Thyroid gland (tissue), 4 donors: ENCODE measurements at regions not wholly inside any gene's neighbourhood (a gene's known extent, or its start where the extent isn't known, plus 50 kb on each side); places are given as distances from the start of the nearest gene placed in this dataset.

Source experiments
- DNase-seq, 2 donors: peaks; one replicate each; pipeline ENCODE4 v3.0.0-alpha.2; 2019
- H3K27ac ChIP-seq, 3 donors: fragments of 200-600 bp; sonication (generic); 1 replicate in 2 of 3; 2 replicates in 1 of 3; pipeline ENCODE4 v1.5.1; 2016 to 2019; ENCODE audit warnings: mild to moderate bottlenecking in 1 of 3, moderate library complexity in 1 of 3
- H3K27me3 ChIP-seq: fragments of 200-600 bp; sonication (generic); one replicate; pipeline ENCODE4 v1.5.1; 2019
- H3K36me3 ChIP-seq, 2 donors: fragments of 200-600 bp; sonication (generic); one replicate each; pipeline ENCODE4 v1.5.1; 2016 to 2019
- H3K4me1 ChIP-seq, 2 donors: fragments of 200-600 bp; sonication (generic); one replicate each; pipeline ENCODE4 v1.5.1; 2017 to 2019
- H3K4me3 ChIP-seq, 3 donors: fragments of 200-600 bp; sonication (generic); replicated peaks in 1 of 3; 1 replicate in 2 of 3; 2 replicates in 1 of 3; pipeline ENCODE4 v1.5.1; 2016; ENCODE audit warnings: mild to moderate bottlenecking in 1 of 3
- H3K9me3 ChIP-seq: fragments of 200-600 bp; sonication (generic); one replicate; pipeline ENCODE4 v1.5.1; 2017
- POLR2A ChIP-seq, 2 donors: fragments of 450-650 bp; IDR thresholded peaks; one replicate each; pipeline ENCODE4 v1.6.1; 2017; ENCODE audit warnings: antibody characterized with exemption in 2 of 2, mild to moderate bottlenecking in 2 of 2, moderate library complexity in 1 of 2
- WGBS, 2 donors: methylation state at CpG; one replicate each; pipeline ENCODE4 v1.1.5; 2017; 5-methylcytosine and 5-hydroxymethylcytosine counted together
- intact Hi-C: fragments of 100-400 bp; cut with DNase I; formaldehyde crosslinking; loops from one replicate; pipeline ENCODE4 v1.15.1; 2023
- TF ChIP-seq, protein P1 (sequence below), 6 experiments: fragments of 200-600 bp in 3 of 6; fragments of 450-650 bp in 3 of 6; sonication (generic) in 3 of 6; IDR thresholded peaks; one replicate each; pipeline ENCODE4 v1.5.1; 2016 to 2019; ENCODE audit warnings: antibody characterized with exemption in 6 of 6, mild to moderate bottlenecking in 2 of 6, inconsistent platforms in 1 of 6, moderate library complexity in 1 of 6

DNA sequence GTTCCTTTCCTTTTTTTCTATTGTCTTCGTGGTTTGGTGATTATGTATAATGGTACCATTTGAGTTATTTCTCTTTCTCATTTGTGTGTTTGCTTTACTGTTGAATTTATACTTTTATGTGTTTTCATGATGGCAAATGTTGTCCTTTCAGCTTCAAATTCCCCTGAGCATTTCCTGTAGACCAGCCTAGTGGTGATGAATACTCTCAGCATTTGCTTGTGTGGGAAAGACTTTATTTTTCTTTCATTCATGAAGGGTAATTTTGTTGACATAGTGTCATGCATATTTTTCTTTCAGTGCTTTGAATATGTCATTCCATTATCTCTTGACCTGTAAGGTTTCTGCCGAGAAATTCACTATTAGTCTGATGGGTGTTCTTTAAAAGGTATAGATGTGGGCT, 166.6 kb upstream of the GORAB start:
- no peak for DNase-seq
- Histone ChIP-seq H3K27me3 (no peaks in the 10 kb centered on the region), H3K4me1 (no peaks in the 10 kb centered on the region), H3K27ac (no peak overlapping the region), H3K4me3 (no peak overlapping the region), H3K36me3 (no peaks in the 10 kb centered on the region), H3K9me3 (no peaks in the 10 kb centered on the region)
- 46 to 87% methylated on average over 2 of the region's 2 CpGs for WGBS, 2 donors
- TF ChIP-seq POLR2A (IDR thresholded peaks at IDR 0.05), result no peak
- TF ChIP-seq, protein P1, sequence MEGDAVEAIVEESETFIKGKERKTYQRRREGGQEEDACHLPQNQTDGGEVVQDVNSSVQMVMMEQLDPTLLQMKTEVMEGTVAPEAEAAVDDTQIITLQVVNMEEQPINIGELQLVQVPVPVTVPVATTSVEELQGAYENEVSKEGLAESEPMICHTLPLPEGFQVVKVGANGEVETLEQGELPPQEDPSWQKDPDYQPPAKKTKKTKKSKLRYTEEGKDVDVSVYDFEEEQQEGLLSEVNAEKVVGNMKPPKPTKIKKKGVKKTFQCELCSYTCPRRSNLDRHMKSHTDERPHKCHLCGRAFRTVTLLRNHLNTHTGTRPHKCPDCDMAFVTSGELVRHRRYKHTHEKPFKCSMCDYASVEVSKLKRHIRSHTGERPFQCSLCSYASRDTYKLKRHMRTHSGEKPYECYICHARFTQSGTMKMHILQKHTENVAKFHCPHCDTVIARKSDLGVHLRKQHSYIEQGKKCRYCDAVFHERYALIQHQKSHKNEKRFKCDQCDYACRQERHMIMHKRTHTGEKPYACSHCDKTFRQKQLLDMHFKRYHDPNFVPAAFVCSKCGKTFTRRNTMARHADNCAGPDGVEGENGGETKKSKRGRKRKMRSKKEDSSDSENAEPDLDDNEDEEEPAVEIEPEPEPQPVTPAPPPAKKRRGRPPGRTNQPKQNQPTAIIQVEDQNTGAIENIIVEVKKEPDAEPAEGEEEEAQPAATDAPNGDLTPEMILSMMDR (IDR thresholded peaks at IDR 0.05), result no peak
- intact Hi-C loops, result no loop called here

DNA sequence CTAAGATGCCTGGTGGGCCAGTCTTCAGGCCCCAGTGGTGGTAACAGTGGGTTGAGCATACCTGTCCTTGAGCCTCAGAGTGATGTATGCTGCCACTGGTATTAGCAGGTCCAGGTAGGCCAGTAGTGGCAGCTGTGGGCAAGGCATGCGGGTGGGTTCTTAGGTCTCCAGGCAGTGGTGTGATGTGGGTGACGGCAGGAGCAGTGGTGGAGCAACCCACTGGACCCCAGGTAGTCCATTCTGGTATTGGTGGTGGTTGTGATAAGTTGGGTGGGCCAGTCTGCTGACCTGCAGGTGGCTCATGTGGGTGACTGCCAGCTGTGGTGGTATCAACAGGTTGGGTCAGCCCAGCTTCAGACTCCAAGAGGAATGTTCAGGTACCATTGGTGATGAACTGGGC, 165.0 kb upstream of the GORAB start:
- Histone ChIP-seq H3K36me3 (no peaks in the 10 kb centered on the region), H3K27ac (no peak overlapping the region), H3K4me1 (no peaks in the 10 kb centered on the region), H3K27me3 (no peaks in the 10 kb centered on the region), H3K4me3 (no peak overlapping the region), H3K9me3 (no peaks in the 10 kb centered on the region)
- 90 to 94% methylated on average over 2 of the region's 2 CpGs for whole genome bisulfite sequencing, 2 donors
- no peak for DNase-seq
- intact Hi-C loops, result no loop called here
- no peak for TF ChIP-seq POLR2A (IDR thresholded peaks at IDR 0.05)
- TF ChIP-seq, protein P1 (IDR thresholded peaks at IDR 0.05), result no peak

GRCh38 chr1:170367615-170368014, 164.4 kb upstream of the GORAB start:
- Histone ChIP-seq H3K4me1 (no peaks in the 10 kb centered on the region), H3K9me3 (no peaks in the 10 kb centered on the region), H3K4me3 (no peak overlapping the region), H3K36me3 (no peaks in the 10 kb centered on the region), H3K27me3 (no peaks in the 10 kb centered on the region), H3K27ac (no peak overlapping the region)
- intact Hi-C loops, result no loop called here
- WGBS, 2 donors, result 69 to 94% methylated on average over 2 to 3 of the region's 3 CpGs
- TF ChIP-seq, protein P1 (IDR thresholded peaks at IDR 0.05), result no peak
- TF ChIP-seq POLR2A (IDR thresholded peaks at IDR 0.05), result no peak
- DNase-seq, result no peak

DNA sequence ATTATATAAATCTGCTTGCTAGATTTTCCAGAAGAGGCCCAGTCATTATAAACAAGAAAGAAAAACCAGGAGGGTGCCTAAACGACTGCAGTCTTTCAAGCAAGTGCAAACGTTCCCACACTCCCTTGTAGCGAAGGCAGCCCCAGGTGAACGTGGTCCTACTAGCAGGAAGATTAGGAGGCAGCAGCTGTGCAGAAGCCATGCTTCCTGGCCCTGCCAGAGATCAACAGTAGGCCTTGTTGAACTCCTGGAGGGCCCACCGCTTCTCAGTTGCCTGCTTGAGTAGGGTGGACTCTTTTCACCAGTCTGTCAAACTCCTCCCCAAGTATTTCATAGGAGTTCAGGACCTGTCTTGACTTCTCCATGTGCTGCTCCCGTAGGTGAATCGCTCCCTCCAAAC, 163.0 kb upstream of the GORAB start:
- no peaks in the 10 kb centered on the region for H3K27me3 ChIP-seq
- 68 to 75% methylated on average over 7 of the region's 7 CpGs for WGBS, 2 donors
- H3K4me1 ChIP-seq, result no peaks in the 10 kb centered on the region
- no peaks in the 10 kb centered on the region for H3K9me3 ChIP-seq
- H3K36me3 ChIP-seq, result no peaks in the 10 kb centered on the region
- no peak overlapping the region for H3K4me3 ChIP-seq
- TF ChIP-seq, protein P1 (IDR thresholded peaks at IDR 0.05), result no peak
- H3K27ac ChIP-seq, result no peak overlapping the region
- intact Hi-C loops, result no loop called here
- DNase-seq, result no peak

DNA sequence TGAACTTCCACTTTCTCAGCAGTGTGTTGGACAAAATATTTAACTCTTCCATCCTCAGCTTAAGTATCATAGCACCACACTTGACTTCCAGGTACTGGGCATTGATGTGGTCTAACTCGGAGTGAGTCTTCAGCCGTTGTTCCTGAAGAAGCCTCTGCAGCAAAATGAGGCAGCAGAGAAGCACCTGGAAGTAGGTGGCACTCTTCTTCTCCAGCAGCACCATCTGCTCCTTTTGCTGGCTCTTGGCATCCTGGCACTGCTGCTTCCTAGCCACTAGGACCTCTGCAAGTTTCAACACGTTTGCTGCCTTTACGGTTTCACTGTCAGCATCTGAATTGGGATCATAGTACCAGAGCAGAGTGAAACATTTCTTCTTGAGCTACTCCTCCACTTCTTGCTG, 162.5 kb upstream of the GORAB start:
- DNase-seq, result no peak
- intact Hi-C loops, result no loop called here
- Histone ChIP-seq H3K27me3 (no peaks in the 10 kb centered on the region), H3K9me3 (no peaks in the 10 kb centered on the region), H3K27ac (no peak overlapping the region), H3K4me3 (no peak overlapping the region), H3K4me1 (no peaks in the 10 kb centered on the region), H3K36me3 (no peaks in the 10 kb centered on the region)
- no peak for TF ChIP-seq POLR2A (IDR thresholded peaks at IDR 0.05)
- TF ChIP-seq, protein P1 (IDR thresholded peaks at IDR 0.05), result no peak
- WGBS, 2 donors, result 90 to 93% methylated on average over 4 of the region's 4 CpGs
